ENCODE measurements at regions not wholly inside any gene's neighbourhood (a gene's known extent, or its start where the extent isn't known, plus 50 kb on each side); places are given as distances from the start of the nearest gene placed in this dataset.

- no peak overlapping the region for H3K27ac ChIP-seq
- peaks cover 30% of the 10 kb centered on the region for H3K27me3 ChIP-seq
- no peaks in the 10 kb centered on the region for H3K9me3 ChIP-seq
- no peak for TF ChIP-seq CTCF (IDR thresholded peaks at IDR 0.05)
- H3K4me1 ChIP-seq (ENCODE audit: control insufficient read depth in 1 of 2, insufficient read depth in 1 of 2, low read depth in 1 of 2, low read length in 1 of 2): peaks cover 16 to 21% of the 10 kb centered on the region in 2 experiments
- no peak overlapping the region for H3K4me3 ChIP-seq (ENCODE audit: low read depth in 1 of 2, low read length in 1 of 2)
- no peaks in the 10 kb centered on the region for H3K36me3 ChIP-seq
Measured at GRCh38 chr6:26300359-26300758, 64.6 kb upstream of the BTN3A2 start.

- H3K4me3 ChIP-seq (ENCODE audit: low read depth in 1 of 2, low read length in 1 of 2): no peak overlapping the region
- H3K36me3 ChIP-seq: no peaks in the 10 kb centered on the region
- no peak overlapping the region for H3K27ac ChIP-seq
- no peaks in the 10 kb centered on the region for H3K9me3 ChIP-seq
- TF ChIP-seq CTCF (IDR thresholded peaks at IDR 0.05): no peak
- peaks cover 17 to 21% of the 10 kb centered on the region in 2 experiments for H3K4me1 ChIP-seq (ENCODE audit: control insufficient read depth in 1 of 2, insufficient read depth in 1 of 2, low read depth in 1 of 2, low read length in 1 of 2)
- H3K27me3 ChIP-seq: peaks cover 30% of the 10 kb centered on the region
Measured at GRCh38 chr6:26300828-26301227, 64.2 kb upstream of the BTN3A2 start.

GRCh38 chr6:26301638-26302037, 63.4 kb upstream of the BTN3A2 start:
- no peak overlapping the region for H3K27ac ChIP-seq
- no peaks in the 10 kb centered on the region for H3K36me3 ChIP-seq
- no peak for TF ChIP-seq CTCF (IDR thresholded peaks at IDR 0.05)
- peaks cover 30% of the 10 kb centered on the region for H3K27me3 ChIP-seq
- no peak overlapping the region for H3K4me3 ChIP-seq (ENCODE audit: low read depth in 1 of 2, low read length in 1 of 2)
- no peaks in the 10 kb centered on the region for H3K9me3 ChIP-seq
- peaks cover 17 to 21% of the 10 kb centered on the region in 2 experiments for H3K4me1 ChIP-seq (ENCODE audit: control insufficient read depth in 1 of 2, insufficient read depth in 1 of 2, low read depth in 1 of 2, low read length in 1 of 2)

- no peak overlapping the region for H3K4me3 ChIP-seq (ENCODE audit: low read depth in 1 of 2, low read length in 1 of 2)
- H3K36me3 ChIP-seq: no peaks in the 10 kb centered on the region
- no peaks in the 10 kb centered on the region for H3K9me3 ChIP-seq
- TF ChIP-seq CTCF (IDR thresholded peaks at IDR 0.05): no peak
- peak overlapping the region; percentile 77 for H3K27ac ChIP-seq
- peaks cover 24% of the 10 kb centered on the region for H3K27me3 ChIP-seq
- H3K4me1 ChIP-seq (ENCODE audit: control insufficient read depth in 1 of 2, insufficient read depth in 1 of 2, low read depth in 1 of 2, low read length in 1 of 2): peaks cover 17 to 21% of the 10 kb centered on the region in 2 experiments
Measured at GRCh38 chr6:26302941-26303559, 61.9 kb upstream of the BTN3A2 start.

- Histone ChIP-seq H3K9me3 (no peaks in the 10 kb centered on the region), H3K27ac (peak overlapping the region; percentile 77), H3K4me1 (ENCODE audit: control insufficient read depth in 1 of 2, insufficient read depth in 1 of 2, low read depth in 1 of 2, low read length in 1 of 2) (peaks cover 17 to 21% of the 10 kb centered on the region in 2 experiments), H3K4me3 (ENCODE audit: low read depth in 1 of 2, low read length in 1 of 2) (peak overlapping the region; percentile 61 to 66), H3K27me3 (peaks cover 20% of the 10 kb centered on the region), H3K36me3 (no peaks in the 10 kb centered on the region)
- TF ChIP-seq CTCF (IDR thresholded peaks at IDR 0.05): no peak
Measured at GRCh38 chr6:26304213-26304796, 60.7 kb upstream of the BTN3A2 start.

Measured in neutrophil (primary cell).